GM19023 (cell line): ENCODE measurements at regions not wholly inside any gene's neighbourhood (a gene's known extent, or its start where the extent isn't known, plus 50 kb on each side); places are given as distances from the start of the nearest gene placed in this dataset.
"Not testable (repeated sequence)": the region's sequence is repeated elsewhere in the genome, so short reads cannot be mapped to it uniquely, and the experiment has no call there.

Experiments used
- ATAC-seq: cut with Tn5 transposase; IDR thresholded peaks from one replicate; pipeline ENCODE4 v1.9.1; 2021; ENCODE audit warnings: mild to moderate bottlenecking, moderate library complexity; ENCODE audit not compliant: unreplicated experiment

DNA sequence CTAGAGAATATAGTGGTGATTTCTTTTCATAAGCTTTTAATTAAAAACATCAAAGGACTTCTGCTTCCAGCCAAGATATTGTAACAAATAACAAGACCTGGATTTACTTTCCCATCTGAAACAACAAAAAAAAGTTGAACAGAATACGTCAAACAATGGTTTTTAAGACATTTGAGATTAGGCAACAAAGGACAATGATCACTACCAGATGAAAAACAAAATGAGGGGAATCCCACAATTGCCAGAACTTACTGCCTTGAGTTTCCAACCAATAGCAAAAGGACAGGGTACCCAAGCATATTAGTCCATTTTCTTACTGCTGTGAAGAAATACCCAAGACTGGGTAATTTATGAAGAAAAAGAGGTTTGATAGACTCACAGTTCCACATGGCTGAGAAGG is 341.4 kb upstream of the INTU start:
- no peak for ATAC-seq

DNA sequence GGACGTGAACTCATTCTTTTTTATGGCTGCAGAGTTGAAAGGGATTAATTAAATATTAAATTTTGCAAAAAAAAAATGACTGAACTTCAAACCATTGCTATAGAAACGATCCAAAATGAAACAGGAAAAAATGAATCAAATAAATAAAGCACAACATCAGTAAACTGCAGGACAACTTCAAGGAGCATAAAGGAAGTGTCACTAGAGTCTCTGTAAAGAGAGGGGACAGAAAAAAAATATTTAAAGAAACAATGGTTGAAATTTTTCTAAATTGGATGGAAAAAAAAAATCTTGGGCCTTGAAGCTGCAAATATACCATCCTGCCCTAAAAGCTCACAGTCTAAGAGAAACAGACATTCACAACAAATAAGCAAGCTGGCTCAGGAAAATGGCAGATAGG is 339.3 kb upstream of the INTU start:
- no peak for ATAC-seq

DNA sequence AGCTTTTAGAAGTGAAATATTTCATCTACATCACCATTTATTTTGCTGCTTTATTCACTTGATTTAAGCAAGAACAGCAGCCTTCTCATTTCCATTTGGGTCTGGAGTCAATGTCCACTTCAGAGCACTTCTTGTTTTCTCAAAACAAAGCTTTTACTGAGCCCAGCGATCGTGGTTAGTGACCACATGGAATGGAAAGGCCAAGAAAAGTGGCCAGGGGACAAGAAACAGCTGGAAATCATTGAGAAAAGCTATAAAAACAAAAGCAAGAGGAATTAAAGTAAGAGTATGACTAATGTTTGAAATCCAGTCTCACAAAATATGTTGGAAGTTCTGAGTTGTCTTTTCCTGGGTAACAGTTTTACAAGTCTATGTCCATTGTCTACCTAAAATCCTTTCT is 328.4 kb upstream of the INTU start:
- ATAC-seq = no peak

DNA sequence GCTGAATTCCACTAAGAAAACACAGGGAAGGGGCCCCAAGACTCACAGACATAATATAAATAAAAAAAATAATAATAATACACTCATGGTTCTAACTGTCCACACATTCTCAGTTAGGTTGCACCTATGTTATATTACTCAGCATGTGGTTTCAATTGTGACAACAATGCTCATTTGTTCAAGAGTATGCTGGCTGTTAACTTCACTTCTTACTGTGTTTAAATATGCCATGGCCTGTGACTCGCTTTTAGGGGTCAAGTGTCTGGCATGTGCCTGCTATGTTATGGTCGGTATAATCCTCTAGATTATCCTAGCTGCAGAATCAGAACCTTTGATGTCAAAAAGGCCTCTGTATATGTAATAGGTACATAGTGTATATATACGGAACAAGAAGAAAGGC is 324.8 kb upstream of the INTU start:
- ATAC-seq = no peak

DNA sequence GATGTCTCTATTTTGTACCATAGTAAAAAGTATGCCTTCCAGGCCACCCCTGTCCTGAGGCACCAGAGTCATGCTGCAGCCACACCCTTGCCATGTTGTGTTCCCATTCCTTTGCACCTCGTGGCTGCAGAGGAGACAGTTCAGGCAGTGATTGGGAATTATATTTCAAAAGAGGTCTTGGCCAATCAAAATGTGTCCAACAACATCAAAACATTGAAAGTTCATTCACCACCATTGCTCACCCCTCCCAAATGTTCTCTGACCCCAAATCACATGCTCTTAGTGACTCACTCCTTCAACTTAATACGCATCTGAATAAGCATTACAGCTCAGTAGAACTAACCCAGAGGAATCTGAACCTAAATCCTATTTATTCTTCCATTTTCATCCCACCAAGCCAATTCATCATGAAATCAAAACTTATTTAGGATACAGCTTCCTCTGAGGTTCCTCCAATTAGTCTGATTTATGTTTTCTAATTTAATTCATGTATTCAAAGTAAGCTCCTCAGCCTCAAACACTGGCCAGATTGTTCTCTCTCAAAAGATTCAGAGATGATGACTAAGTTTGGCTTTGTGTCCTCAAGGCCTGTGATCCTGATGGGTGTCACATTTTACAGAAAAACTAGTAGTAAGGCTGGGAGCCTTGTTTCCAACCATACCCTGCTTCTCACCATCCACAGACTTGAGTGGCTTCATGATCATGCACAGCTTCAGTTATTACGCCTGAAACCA is 323.2 kb upstream of the INTU start:
- ATAC-seq = no peak

DNA sequence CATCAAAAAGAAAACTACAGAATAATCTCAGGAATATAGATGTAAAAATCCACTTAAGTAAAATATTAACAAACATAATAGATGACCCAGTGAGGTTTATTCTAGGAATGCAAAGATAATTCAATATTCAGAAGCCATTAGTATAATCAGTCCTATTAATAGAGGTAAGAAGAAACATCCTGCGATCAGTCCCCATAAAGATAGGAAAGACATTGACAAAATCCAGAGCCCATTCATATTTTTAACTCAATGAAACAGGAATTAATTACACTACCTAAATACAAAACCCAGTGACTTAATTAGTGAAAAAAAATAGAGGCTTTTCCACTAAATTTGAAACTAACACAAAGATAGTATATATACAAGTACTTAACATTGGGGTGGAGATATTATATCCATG is 321.4 kb upstream of the INTU start:
- no peak for ATAC-seq

DNA sequence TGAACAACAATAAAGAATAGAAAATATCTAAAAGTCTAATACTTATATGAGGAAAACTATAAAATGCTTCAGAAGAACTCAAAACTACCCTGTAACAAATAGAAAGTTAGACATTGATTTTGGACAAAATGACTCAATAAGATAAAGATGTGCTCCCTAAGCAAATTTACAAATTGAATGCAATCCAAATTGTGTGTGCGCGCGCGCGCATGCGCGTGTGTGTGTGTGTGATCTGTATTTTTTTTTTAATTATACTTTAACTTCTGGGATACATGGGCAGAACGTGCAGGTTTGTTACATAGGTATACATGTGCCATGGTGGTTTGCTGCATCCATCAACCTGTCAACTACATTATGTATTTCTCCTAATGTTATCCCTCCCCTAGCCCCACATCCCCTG is 320.8 kb upstream of the INTU start:
- ATAC-seq = no peak

DNA sequence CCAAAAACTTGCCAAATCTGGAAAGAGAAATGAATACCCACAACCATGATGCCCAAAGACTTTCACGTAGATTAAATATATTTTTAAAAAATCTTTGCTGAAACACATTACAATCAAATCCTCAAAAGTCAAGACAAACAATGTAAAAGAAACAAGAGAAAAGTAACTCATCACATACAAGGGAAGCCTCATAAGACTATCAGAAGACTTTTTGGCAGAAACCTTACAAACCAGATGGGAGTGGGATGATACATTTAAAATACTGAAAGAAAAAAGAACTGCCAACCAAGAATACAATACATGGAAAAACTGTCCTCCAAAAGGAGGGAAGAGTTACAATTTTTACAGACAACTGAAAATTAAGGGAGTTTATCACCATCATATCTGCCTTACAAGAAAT is 319.0 kb upstream of the INTU start:
- ATAC-seq = no peak

DNA sequence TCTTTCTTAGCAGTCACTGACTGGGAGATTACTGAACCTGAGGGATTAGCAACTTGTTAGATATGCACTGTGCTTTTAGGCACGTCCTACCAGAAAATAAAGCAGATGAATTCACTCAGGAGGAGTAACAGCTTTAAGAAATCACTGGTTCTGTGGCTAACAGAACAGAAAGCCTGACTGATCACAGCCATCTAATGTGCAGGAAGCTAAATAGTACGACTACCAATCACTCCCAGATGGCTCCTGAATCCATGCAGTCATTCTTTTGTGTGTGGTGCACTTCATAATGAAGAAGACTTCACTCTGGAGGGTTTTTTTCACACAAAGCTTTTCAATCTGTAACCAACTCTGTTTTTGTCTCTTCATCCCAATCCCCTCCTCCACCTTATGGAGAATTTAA is 305.3 kb upstream of the INTU start:
- no peak for ATAC-seq

DNA sequence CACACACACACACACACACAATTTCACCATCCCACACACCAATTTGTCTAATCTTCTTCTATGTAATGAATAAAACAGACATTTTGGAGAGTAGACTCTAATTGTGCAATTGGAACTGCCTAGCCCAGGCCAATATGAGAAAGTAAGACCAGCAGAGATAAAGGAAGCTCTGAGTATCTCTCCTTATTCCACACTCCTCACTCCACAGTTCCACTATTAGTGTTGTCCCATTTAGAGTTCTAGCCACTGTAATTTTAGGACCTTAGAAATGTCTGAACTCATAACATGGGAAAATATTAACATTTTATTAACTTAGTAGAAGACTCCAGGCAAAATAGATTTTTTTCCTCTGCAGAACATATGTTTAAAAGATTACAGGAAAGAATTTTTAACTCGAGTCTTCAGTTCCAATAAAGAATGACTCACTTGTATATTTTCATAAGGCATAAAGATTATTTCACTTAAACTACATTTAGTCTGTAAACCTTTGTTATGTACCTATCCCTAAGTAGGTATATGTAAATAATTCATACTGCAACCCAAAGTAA is 297.6 kb upstream of the INTU start:
- no peak for ATAC-seq

DNA sequence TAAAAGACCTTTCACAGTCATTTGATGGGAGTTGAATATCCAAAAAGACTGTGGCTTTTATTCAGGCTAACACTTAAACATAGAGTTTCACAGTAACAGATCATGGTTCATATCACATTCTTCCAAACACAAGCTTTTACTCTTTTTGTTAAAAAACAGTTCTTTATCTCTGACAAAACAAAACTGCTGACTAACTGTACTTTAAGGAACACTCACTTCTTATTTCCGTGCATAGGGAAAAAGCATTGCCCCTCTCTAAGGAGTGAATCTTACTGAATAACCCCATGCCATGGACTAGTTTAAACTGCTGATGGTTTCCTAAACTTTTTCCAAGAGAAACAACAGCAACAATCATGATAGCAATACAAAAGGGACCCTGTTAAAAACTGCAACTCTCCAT is 297.0 kb upstream of the INTU start:
- ATAC-seq = no peak

DNA sequence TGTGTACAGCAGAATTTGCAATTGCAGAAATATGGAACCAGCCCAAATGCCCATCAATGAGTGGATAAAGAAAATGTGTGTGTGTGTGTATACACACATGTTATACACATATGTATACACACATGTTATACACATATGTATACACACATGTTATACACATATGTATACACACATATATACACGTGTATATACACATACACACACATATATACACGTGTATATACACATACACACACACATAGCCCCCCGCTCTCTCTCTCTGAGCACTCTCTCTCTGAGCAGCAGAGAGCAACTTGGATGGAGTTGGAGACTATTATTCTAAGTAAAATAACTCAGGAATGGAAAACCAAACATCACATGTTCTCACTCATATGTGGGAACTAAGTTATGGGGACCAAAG is 289.6 kb upstream of the INTU start:
- ATAC-seq = not testable (repeated sequence)

DNA sequence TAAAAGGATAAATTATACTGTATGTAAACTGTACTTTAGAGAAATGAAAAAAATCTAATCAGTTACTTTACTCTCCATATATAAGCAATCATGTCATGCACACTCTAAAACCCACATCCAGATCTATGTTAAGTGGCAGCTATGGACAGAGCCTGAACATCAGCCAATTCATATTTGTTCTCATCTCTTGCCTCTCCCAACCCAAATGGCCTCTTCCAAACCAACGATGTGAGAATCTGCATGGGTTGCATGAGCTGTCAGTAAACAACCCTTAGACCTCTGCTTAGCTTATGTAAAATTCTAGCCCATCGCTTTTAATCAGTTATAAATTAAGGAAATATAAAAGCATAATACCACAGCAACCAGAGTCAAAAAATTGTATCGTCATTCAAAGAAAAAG is 288.7 kb upstream of the INTU start:
- no peak for ATAC-seq

DNA sequence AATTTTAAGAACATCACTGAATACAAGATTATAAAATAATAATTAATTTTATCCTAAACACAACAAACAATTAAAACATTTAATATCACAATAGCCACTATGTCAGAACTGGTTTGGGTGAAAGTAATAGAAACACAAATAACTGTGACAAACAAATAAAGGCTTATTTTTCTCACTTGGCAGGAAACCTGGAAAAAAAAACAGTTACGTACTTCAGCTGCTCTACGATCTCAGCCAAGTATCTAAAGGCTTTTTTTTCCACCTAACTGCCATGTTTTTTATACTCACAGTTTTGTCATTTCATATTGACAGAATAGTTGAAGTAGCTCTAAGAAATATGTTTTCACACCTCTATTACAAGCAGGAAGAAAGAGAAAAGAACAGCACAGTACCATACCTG is 284.8 kb upstream of the INTU start:
- no peak for ATAC-seq

DNA sequence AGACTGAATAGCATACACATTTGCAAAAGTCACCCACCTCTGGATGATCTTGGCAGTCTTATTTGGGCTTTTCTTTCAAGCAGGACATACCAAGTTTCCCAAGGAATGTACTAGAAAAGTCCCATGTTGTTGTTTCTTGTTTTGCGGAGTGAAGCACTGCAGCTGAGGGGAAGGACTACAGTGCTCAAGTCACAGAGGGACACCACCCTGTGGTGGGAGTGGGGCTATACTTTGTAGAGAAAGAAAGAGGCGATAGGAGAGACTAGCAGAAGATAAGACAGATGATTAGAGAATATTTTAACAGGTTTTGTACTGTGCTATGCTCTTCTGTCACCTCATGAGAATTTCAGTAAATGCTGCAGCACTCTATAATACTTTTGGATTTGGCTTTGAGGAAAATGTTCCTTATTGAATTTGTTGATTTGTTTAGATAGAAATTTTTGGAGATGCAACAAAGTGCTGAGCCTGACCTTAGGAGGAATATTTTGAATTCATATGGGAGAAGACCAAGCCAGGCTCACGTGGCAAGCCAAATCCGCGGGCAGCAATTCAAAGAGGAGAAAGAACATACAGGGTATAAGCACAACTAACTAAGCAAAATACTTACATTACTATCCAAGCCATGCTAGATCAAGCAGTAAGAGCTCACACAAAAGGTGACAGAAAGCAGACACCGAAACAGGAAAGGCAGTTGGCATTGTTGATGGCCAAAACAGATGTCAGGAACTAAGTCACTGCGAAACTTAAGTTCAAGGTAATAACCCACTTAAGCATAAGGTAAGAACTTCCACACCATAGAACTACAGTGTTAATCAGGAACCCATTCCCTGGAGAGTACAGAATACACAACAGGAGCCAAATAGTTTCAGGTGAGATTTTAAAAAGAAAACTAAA is 280.3 kb upstream of the INTU start:
- ATAC-seq = no peak

DNA sequence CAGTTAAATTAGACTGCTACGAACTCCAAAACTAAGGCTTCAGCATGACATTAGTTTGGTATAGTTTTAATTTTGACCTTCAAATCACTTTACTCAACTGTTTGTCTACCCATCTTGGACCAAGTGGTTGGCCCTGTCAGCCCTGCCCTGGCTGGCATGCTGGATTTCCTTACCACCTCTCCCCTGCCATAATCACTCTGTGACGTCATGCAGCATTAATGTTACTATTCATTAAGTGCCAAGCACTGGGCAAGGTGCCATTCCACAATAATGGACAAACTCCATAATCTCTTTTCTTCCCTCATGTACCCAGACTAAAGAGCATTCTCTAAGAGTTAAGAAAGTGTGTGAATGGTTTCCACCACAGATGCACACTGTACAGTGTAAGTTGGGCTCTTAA is 277.0 kb upstream of the INTU start:
- no peak for ATAC-seq

DNA sequence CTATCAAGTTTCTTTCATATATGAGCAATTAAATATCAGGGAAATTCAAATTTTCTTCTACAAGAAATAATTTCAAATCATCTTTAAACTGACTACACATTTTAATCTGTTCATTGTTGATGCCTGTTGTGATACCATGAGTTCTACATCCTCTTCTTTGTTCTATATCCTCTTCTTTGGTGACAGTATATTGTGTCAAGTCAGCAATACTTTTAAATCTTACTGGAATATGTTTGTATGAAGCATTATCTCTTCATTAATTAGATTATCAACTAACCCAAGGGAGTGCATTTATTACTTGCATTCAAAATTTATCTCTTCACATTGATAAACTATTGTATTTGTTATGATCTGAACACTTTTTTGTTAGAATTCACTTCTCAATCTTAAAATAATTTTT is 275.0 kb upstream of the INTU start:
- no peak for ATAC-seq

DNA sequence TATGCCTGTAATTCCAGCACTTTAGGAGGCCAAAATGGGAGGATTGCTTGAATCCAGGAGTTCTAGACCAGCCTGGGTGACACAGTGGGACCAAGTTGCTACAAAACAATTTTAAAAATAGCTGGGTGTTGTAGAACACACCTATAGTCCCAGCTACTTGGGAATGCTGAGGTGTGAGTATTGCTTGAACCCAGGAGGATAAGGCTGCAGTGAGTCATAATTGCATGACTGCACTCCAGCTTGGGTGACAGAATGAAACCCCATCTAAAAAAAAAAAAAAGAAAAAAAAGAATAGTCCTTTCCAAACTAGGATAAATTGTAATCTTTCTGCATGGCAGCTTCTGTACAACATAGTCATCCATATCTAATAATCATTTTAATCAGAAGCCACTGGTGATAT is 270.1 kb upstream of the INTU start:
- ATAC-seq = no peak

DNA sequence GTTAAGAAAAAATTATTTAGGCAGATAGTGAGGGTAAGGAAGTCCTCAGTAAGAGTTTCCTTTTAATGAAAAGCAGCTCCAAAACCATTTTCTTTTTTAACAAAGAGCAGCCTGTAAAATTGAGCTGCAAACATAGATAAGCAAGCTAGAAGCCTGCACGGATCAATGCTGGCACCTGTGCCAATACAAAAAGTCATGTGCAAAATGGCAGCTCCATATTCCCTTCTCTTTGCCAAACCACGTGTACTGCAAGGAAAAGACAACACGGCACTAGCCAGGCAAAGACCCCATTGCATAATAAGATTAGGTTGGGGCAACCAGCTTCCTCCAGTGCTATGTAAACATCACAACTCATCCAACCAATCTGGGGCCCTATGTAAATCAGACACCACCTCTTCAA is 268.4 kb upstream of the INTU start:
- ATAC-seq = no peak

DNA sequence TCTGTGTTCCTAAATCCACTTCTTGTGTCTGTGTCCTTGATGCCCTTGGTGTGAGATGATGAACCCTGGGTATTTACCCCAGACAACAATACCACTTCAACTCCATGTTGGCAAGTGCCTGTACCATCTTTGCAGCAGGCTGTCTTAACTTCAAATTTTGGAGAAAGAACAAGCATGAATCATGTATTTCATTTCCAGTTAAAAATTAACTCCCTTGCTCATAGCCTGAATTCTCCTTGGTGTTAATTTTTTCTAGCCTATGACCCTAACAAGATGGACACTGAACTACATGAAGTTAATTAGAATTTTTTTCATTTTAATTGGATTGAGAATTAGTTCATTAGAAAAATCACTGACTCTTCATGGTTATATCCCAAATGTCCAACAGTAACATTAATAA is 267.8 kb upstream of the INTU start:
- no peak for ATAC-seq

DNA sequence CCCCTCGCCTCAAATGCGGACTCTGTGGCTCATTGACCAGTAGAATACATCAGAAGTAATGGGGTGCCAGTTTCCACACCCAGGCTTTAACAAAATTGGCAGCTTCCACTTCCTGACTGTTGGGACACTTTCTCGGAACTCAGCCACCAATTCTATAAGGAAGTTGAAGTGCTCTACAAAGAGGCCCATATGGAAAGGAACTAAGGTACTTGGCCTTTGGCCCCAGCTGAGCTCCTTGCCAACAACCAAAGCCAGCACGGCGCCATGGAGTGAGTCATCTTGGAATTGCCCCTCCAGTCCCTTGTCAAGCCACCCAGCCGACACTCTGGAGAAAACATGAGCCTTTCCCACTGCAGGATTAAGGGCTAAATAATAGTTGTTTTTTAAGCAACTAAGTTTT is 262.2 kb upstream of the INTU start:
- no peak for ATAC-seq

DNA sequence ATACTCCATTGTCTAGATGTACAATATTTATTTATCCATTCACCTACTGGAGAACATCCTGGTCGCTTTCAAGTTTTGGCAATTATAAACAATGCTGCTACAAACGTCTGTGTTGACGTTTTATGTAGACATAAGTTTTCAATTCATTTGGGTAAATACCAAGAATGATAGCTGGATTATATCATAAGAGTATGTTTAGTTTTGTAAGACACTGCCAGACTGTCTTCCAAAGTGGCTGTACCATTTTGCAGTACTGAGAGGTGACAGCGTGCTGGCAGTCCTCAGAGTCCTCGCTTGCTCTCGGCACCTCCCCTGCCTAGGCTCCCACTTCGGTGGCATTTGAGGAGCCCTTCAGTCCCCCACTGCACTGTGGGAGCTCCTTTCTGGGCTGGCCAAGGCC is 253.3 kb upstream of the INTU start:
- ATAC-seq = no peak
